ENCODE measurements at regions not wholly inside any gene's neighbourhood (a gene's known extent, or its start where the extent isn't known, plus 50 kb on each side); places are given as distances from the start of the nearest gene placed in this dataset.
"Not testable (repeated sequence)": the region's sequence is repeated elsewhere in the genome, so short reads cannot be mapped to it uniquely, and the experiment has no call there.

DNA sequence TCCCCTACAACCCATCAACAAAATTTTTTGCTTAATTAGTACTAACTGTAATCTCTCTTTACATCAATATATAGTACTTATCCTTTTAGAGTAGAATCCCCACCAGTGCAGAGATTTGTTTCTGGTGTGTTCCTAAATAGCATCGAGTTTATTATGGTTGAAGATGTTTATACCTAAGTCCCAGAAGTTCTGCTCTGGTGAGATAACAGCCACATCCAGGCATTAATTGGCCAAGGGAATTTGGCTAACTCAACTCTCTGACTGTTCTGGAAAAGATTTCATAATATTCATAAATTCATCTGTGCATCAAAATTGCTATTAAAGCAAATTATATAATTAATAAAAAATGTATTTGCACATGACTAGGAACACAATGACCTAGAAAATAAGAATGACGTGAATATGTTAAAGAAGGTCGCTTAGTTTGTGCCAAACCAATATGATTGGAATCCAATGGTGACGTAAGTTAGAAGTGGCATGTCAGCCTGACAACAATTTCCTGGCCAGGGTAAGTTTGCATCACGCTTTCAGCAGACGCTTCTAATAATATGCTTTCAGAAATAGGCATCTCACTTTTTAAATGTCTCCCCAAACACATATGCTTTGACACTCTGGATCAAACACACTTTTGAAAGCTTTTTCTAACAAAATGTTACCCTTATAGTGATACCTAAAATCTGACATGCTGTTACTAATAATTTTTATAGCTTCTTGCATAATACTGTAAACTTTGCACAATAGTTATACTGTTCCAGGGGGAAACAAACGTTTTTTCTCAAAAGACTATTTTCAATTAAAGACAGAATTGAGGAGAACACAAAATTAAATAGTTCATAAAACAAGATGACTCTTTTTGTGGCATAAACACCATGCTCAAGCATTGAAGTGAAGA lies 236.7 kb downstream of the TENT5A start:
- no peaks in the 10 kb centered on the region for H3K27me3 Mint-ChIP-seq
- H3K4me1 Mint-ChIP-seq = no peaks in the 10 kb centered on the region
- H3K27ac Mint-ChIP-seq = no peak overlapping the region
- no peak overlapping the region for H3K4me3 Mint-ChIP-seq
- H3K36me3 Mint-ChIP-seq = no peaks in the 10 kb centered on the region
- CTCF ChIA-PET = no interaction called here
- no peak for ATAC-seq
- H3K9me3 Mint-ChIP-seq (ENCODE audit: low read depth) = peaks cover 4% of the 10 kb centered on the region
- no peak for DNase-seq

GRCh38 chr6:81514195-81514594 lies 238.3 kb downstream of the TENT5A start:
- CTCF ChIA-PET; H3K27me3 Mint-ChIP-seq; H3K4me3 Mint-ChIP-seq; DNase-seq; H3K27ac Mint-ChIP-seq; ATAC-seq; H3K4me1 Mint-ChIP-seq; H3K9me3 Mint-ChIP-seq (ENCODE audit: low read depth); H3K36me3 Mint-ChIP-seq: not testable (repeated sequence)

- H3K27me3 Mint-ChIP-seq = no peaks in the 10 kb centered on the region
- CTCF ChIA-PET = no interaction called here
- ATAC-seq = no peak
- no peaks in the 10 kb centered on the region for H3K4me1 Mint-ChIP-seq
- H3K4me3 Mint-ChIP-seq = no peak overlapping the region
- H3K36me3 Mint-ChIP-seq = no peaks in the 10 kb centered on the region
- no peak overlapping the region for H3K27ac Mint-ChIP-seq
- DNase-seq = no peak
- peaks cover 2% of the 10 kb centered on the region for H3K9me3 Mint-ChIP-seq (ENCODE audit: low read depth)
Measured at GRCh38 chr6:81511423-81511822, 241.1 kb downstream of the TENT5A start.

DNA sequence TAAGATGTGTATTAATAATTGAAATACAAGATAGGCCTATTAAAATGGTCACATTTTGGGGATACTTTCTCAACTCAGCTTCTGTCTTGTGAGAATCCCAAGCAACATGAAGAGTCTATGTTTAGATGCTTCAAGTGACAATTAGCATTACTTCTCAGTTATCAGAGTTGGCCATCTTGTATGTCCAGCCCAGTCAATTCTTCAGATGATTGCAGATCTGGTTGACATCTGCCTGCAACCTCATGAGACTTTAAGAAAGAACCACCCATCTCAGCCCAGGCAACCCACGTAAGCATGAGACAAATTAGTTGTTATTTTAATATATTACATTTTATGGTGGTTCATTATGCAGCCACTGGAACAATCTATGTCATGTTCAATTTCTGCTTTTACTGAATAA lies 256.5 kb downstream of the TENT5A start:
- no peak for DNase-seq
- ATAC-seq = no peak
- H3K9me3 Mint-ChIP-seq (ENCODE audit: low read depth) = peaks cover 7% of the 10 kb centered on the region
- CTCF ChIA-PET = no interaction called here
- H3K36me3 Mint-ChIP-seq = no peaks in the 10 kb centered on the region
- H3K27me3 Mint-ChIP-seq = no peaks in the 10 kb centered on the region
- no peak overlapping the region for H3K27ac Mint-ChIP-seq
- no peaks in the 10 kb centered on the region for H3K4me1 Mint-ChIP-seq
- H3K4me3 Mint-ChIP-seq = no peak overlapping the region

GRCh38 chr6:81491454-81492101 lies 260.9 kb downstream of the TENT5A start:
- Mint-ChIP-seq H3K27ac (no peak overlapping the region), H3K36me3 (no peaks in the 10 kb centered on the region), H3K4me3 (no peak overlapping the region), H3K9me3 (ENCODE audit: low read depth) (peaks cover 8% of the 10 kb centered on the region), H3K4me1 (no peaks in the 10 kb centered on the region), H3K27me3 (no peaks in the 10 kb centered on the region)
- ATAC-seq = no peak
- CTCF ChIA-PET = no interaction called here
- no peak for DNase-seq

- DNase-seq = no peak
- no peaks in the 10 kb centered on the region for H3K4me1 Mint-ChIP-seq
- no peaks in the 10 kb centered on the region for H3K36me3 Mint-ChIP-seq
- H3K4me3 Mint-ChIP-seq = no peak overlapping the region
- no peaks in the 10 kb centered on the region for H3K27me3 Mint-ChIP-seq
- CTCF ChIA-PET = no interaction called here
- no peak overlapping the region for H3K27ac Mint-ChIP-seq
- ATAC-seq = no peak
- H3K9me3 Mint-ChIP-seq (ENCODE audit: low read depth) = peaks cover 6% of the 10 kb centered on the region
Measured at GRCh38 chr6:81487489-81487888, 265.0 kb downstream of the TENT5A start.

DNA sequence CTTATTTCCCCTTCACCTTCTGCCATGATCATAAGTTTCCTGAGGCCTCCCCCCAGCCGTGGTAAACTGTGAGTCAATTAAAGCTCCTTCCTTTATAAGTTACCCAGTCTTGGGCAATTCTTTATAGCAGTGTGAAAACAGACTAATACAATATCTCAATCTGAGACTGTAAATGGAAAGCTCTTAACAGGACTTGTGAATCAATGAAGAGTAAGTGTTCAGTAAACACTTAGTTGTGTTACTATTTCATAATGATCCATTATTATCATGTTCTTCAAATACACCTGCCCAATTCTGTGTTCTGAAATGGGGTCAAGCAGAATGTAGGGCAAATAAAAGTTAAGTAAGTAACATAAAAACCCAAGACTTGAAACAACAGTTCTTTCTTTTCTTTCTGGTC lies 266.2 kb downstream of the TENT5A start:
- Mint-ChIP-seq H3K27ac (no peak overlapping the region), H3K36me3 (no peaks in the 10 kb centered on the region), H3K9me3 (ENCODE audit: low read depth) (peaks cover 4% of the 10 kb centered on the region), H3K4me3 (no peak overlapping the region), H3K4me1 (no peaks in the 10 kb centered on the region), H3K27me3 (no peaks in the 10 kb centered on the region)
- DNase-seq (no peak), ATAC-seq (no peak)
- CTCF ChIA-PET = no interaction called here

GRCh38 chr6:81485395-81485794 lies 267.1 kb downstream of the TENT5A start:
- Mint-ChIP-seq H3K4me1 (no peaks in the 10 kb centered on the region), H3K36me3 (no peaks in the 10 kb centered on the region), H3K9me3 (ENCODE audit: low read depth) (peaks cover 4% of the 10 kb centered on the region), H3K4me3 (no peak overlapping the region), H3K27me3 (no peaks in the 10 kb centered on the region), H3K27ac (no peak overlapping the region)
- DNase-seq = no peak
- CTCF ChIA-PET = no interaction called here
- ATAC-seq = no peak

GRCh38 chr6:81484251-81484650 lies 268.2 kb downstream of the TENT5A start:
- H3K4me3 Mint-ChIP-seq = no peak overlapping the region
- no peak for DNase-seq
- ATAC-seq = no peak
- no peak overlapping the region for H3K27ac Mint-ChIP-seq
- no peaks in the 10 kb centered on the region for H3K27me3 Mint-ChIP-seq
- no peaks in the 10 kb centered on the region for H3K4me1 Mint-ChIP-seq
- H3K36me3 Mint-ChIP-seq = no peaks in the 10 kb centered on the region
- no peaks in the 10 kb centered on the region for H3K9me3 Mint-ChIP-seq (ENCODE audit: low read depth)
- CTCF ChIA-PET = no interaction called here

GRCh38 chr6:81480139-81480538 lies 272.3 kb downstream of the TENT5A start:
- no peaks in the 10 kb centered on the region for H3K36me3 Mint-ChIP-seq
- no peak for ATAC-seq
- CTCF ChIA-PET = no interaction called here
- H3K27ac Mint-ChIP-seq = no peak overlapping the region
- no peak for DNase-seq
- H3K4me3 Mint-ChIP-seq = no peak overlapping the region
- H3K27me3 Mint-ChIP-seq = no peaks in the 10 kb centered on the region
- peaks cover 7% of the 10 kb centered on the region for H3K9me3 Mint-ChIP-seq (ENCODE audit: low read depth)
- no peaks in the 10 kb centered on the region for H3K4me1 Mint-ChIP-seq

DNA sequence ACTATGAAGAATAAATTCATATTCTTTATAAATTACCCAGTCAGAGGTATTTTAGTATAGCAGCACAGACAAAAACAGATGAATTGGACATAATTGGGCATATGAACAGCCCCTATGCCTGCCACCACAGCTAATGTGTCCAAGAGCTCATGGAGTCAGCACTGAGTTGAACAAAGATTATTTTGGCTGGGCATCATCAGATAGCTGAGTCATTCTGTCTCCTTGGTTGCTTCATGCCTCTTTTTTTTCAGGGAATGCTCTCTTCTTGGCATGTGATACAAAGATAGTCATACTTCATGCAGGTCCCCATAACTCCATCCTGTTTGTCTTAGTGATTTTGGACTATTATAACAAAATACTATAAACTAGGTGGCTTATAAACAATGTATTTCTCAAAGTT lies 275.6 kb downstream of the TENT5A start:
- H3K4me3 Mint-ChIP-seq = no peak overlapping the region
- ATAC-seq = no peak
- no peaks in the 10 kb centered on the region for H3K4me1 Mint-ChIP-seq
- H3K27ac Mint-ChIP-seq = no peak overlapping the region
- CTCF ChIA-PET = no interaction called here
- H3K9me3 Mint-ChIP-seq (ENCODE audit: low read depth) = peaks cover 7% of the 10 kb centered on the region
- H3K27me3 Mint-ChIP-seq = no peaks in the 10 kb centered on the region
- DNase-seq = no peak
- H3K36me3 Mint-ChIP-seq = no peaks in the 10 kb centered on the region

DNA sequence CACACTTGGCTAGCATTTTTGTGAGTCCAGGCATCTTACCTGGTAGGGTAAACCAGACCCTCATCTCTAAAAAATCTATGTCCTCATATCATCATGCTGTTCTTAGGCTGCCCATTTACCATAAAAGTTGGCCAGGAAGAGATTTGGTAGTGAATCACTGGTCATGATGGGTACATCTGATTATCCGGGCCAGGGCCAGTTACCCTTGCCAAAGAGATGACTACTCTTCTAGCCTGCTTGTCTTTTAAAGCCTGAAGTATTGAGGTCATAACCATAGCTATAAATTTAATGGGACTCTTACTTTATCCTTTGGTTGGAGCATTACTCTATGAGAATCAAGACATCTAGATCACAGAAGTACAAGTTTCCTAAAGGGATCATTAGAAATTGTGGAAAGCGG lies 276.8 kb downstream of the TENT5A start:
- Mint-ChIP-seq H3K36me3 (no peaks in the 10 kb centered on the region), H3K27me3 (no peaks in the 10 kb centered on the region), H3K9me3 (ENCODE audit: low read depth) (peaks cover 7% of the 10 kb centered on the region), H3K4me1 (no peaks in the 10 kb centered on the region), H3K4me3 (no peak overlapping the region), H3K27ac (no peak overlapping the region)
- DNase-seq (no peak), ATAC-seq (no peak)
- CTCF ChIA-PET = no interaction called here

DNA sequence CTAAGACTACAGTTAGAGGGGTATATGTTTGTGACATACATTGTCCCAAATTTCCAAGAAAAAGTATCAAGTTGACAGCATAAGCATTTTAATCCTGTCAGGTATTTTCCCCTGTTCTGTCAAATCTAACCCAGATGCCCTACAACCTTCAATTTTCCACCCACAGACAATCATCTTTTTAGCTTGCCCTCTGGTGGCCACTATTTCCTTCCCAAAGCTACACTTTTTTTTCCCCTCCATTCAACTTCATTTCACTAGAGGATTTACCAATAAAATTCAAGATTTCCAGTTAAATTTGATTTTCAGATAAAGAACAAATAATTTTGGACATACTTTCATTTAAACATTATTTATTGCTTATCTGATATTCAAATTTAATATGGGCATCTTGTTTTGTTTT lies 286.6 kb downstream of the TENT5A start:
- CTCF ChIA-PET = no interaction called here
- H3K4me1 Mint-ChIP-seq = no peaks in the 10 kb centered on the region
- no peak overlapping the region for H3K4me3 Mint-ChIP-seq
- H3K27me3 Mint-ChIP-seq = no peaks in the 10 kb centered on the region
- no peak for ATAC-seq
- no peak overlapping the region for H3K27ac Mint-ChIP-seq
- DNase-seq = no peak
- peaks cover 7% of the 10 kb centered on the region for H3K9me3 Mint-ChIP-seq (ENCODE audit: low read depth)
- no peaks in the 10 kb centered on the region for H3K36me3 Mint-ChIP-seq

DNA sequence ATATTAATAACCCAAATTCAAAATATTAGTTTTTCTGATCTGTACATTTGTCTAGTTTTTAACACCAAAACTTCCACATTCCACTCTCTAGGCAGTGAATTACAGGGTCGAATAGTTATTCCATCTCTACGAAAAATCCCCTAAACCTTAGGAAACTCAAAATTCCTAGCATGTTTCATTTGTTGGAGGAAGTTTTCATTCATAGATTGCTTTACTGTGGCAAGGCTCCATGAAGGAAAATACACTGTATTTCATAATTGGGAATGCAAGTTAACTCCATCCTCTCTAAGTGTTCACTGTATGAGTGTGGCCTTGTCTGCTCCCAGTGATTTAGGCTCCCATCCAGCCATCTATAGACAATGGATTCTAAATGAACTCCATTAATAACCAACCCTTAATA lies 296.1 kb downstream of the TENT5A start:
- no peak for DNase-seq
- CTCF ChIA-PET = no interaction called here

More for the DNA sequence above, 296.1 kb downstream of the TENT5A start:
- ATAC-seq = no peak
- Mint-ChIP-seq H3K4me1 (no peaks in the 10 kb centered on the region), H3K27ac (no peak overlapping the region), H3K9me3 (ENCODE audit: low read depth) (peaks cover under 1% of the 10 kb centered on the region), H3K36me3 (no peaks in the 10 kb centered on the region), H3K27me3 (no peaks in the 10 kb centered on the region), H3K4me3 (no peak overlapping the region)

Measured in activated CD8-positive, alpha-beta memory T cell treated with anti-CD3 and anti-CD28 coated beads, Interleukin-2, amount 10 ng/mL, durations not matched to agents 7 days and 5 days (primary cell).